ENCODE measurements at regions not wholly inside any gene's neighbourhood (a gene's known extent, or its start where the extent isn't known, plus 50 kb on each side); places are given as distances from the start of the nearest gene placed in this dataset.

GRCh38 chr4:135277068-135277979, 1075.7 kb upstream of the PABPC4L start:
- DNase-seq = no peak
- no peaks in the 10 kb centered on the region for H3K9me3 ChIP-seq

GRCh38 chr4:135274416-135274815, 1072.8 kb upstream of the PABPC4L start:
- no peak for DNase-seq
- Histone ChIP-seq H3K9me3 (no peaks in the 10 kb centered on the region), H3K4me3 (no peak overlapping the region), H3K36me3 (no peaks in the 10 kb centered on the region), H3K27me3 (no peaks in the 10 kb centered on the region)

More at GRCh38 chr4:135277068-135277979, 1075.7 kb upstream of the PABPC4L start:
- Histone ChIP-seq H3K4me3 (no peak overlapping the region), H3K36me3 (no peaks in the 10 kb centered on the region), H3K27me3 (no peaks in the 10 kb centered on the region)

- Histone ChIP-seq H3K36me3 (no peaks in the 10 kb centered on the region), H3K9me3 (no peaks in the 10 kb centered on the region), H3K27me3 (no peaks in the 10 kb centered on the region), H3K4me3 (no peak overlapping the region)
- no peak for DNase-seq
These were observed 1067.7 kb upstream of the PABPC4L start for GRCh38 chr4:135269125-135269890.

GRCh38 chr4:135268369-135268768, 1066.8 kb upstream of the PABPC4L start:
- Histone ChIP-seq H3K27me3 (no peaks in the 10 kb centered on the region), H3K9me3 (no peaks in the 10 kb centered on the region), H3K36me3 (no peaks in the 10 kb centered on the region), H3K4me3 (no peak overlapping the region)
- DNase-seq = no peak

- DNase-seq = no peak
- no peaks in the 10 kb centered on the region for H3K36me3 ChIP-seq
- no peaks in the 10 kb centered on the region for H3K9me3 ChIP-seq
- no peak overlapping the region for H3K4me3 ChIP-seq
- H3K27me3 ChIP-seq = no peaks in the 10 kb centered on the region
These were observed 1065.7 kb upstream of the PABPC4L start for GRCh38 chr4:135267148-135267865.

GRCh38 chr4:135256111-135256510, 1054.5 kb upstream of the PABPC4L start:
- H3K27me3 ChIP-seq = no peaks in the 10 kb centered on the region
- no peaks in the 10 kb centered on the region for H3K9me3 ChIP-seq
- H3K36me3 ChIP-seq = no peaks in the 10 kb centered on the region
- DNase-seq = no peak
- no peak overlapping the region for H3K4me3 ChIP-seq

- Histone ChIP-seq H3K9me3 (no peaks in the 10 kb centered on the region), H3K4me3 (no peak overlapping the region), H3K36me3 (no peaks in the 10 kb centered on the region), H3K27me3 (no peaks in the 10 kb centered on the region)
- DNase-seq = no peak
These were observed 1048.5 kb upstream of the PABPC4L start for GRCh38 chr4:135250040-135250439.

GRCh38 chr4:135249024-135249423, 1047.4 kb upstream of the PABPC4L start:
- H3K36me3 ChIP-seq = no peaks in the 10 kb centered on the region
- DNase-seq = no peak
- H3K27me3 ChIP-seq = no peaks in the 10 kb centered on the region
- no peaks in the 10 kb centered on the region for H3K9me3 ChIP-seq
- H3K4me3 ChIP-seq = no peak overlapping the region

DNA sequence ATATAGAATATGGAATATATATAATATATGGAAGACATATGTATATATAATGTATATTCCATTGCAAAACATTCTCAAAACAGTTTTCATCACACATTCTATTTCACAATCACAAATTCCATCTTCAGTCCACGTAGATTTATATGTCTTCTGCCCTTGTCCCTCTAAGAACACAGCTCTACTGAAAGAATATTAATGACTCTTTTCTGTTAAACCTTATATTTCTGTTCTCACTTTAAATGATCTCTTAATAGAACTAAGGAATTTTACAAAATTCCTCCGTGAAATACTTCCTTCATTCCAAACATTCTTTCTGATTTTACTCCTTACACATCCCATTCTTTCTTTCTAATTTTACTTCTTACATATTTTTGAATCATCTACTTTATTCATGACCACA, 1043.1 kb upstream of the PABPC4L start:
- Histone ChIP-seq H3K27me3 (no peaks in the 10 kb centered on the region), H3K4me3 (no peak overlapping the region), H3K9me3 (no peaks in the 10 kb centered on the region), H3K36me3 (no peaks in the 10 kb centered on the region)
- DNase-seq = no peak

DNA sequence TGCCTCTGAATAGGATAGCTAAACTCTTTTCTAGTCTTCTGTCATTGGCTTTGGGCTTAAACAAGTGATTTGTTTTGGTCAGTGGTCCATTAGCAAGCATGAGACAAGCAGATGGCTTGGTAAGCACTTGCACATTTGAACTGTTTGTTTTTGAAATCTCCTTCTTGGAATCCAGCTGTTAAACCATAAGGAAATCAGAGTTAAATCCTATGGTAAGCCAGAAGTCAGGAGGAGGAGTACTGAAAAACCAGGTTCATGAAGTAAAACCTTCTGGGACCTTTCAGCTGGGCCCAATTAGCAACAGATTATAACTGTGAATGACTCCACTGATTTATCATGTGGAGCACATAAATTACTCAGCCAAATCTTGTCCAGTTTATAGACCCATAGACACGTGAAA, 1042.5 kb upstream of the PABPC4L start:
- no peaks in the 10 kb centered on the region for H3K9me3 ChIP-seq
- no peak for DNase-seq
- no peak overlapping the region for H3K4me3 ChIP-seq
- H3K36me3 ChIP-seq = no peaks in the 10 kb centered on the region
- H3K27me3 ChIP-seq = no peaks in the 10 kb centered on the region

- DNase-seq = no peak
- no peak overlapping the region for H3K4me3 ChIP-seq
- no peaks in the 10 kb centered on the region for H3K36me3 ChIP-seq
- H3K9me3 ChIP-seq = no peaks in the 10 kb centered on the region
- no peaks in the 10 kb centered on the region for H3K27me3 ChIP-seq
These were observed 1039.2 kb upstream of the PABPC4L start for GRCh38 chr4:135240796-135241195.

GRCh38 chr4:135239964-135240363, 1038.4 kb upstream of the PABPC4L start:
- Histone ChIP-seq H3K4me3 (no peak overlapping the region), H3K36me3 (no peaks in the 10 kb centered on the region), H3K9me3 (no peaks in the 10 kb centered on the region), H3K27me3 (no peaks in the 10 kb centered on the region)
- DNase-seq = no peak

DNA sequence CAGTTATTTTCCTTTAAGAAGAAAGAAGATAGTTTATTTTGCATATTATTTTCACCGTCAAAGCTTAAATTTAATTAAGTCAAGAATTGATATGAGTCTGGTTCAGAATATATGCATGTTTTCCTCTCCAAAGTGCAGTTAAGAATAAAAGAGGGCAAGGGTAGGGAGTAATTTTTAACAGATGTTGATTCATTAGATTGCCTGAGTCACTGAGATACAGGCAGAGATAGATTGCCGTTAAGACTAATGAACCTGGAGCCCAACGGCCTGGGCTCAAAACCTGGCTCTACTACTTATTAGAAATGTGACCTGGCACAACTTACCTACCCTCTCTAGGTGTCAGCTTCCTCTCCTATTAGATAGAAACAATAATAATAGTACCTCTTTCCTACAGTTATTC, 1037.4 kb upstream of the PABPC4L start:
- Histone ChIP-seq H3K9me3 (no peaks in the 10 kb centered on the region), H3K4me3 (no peak overlapping the region), H3K36me3 (no peaks in the 10 kb centered on the region), H3K27me3 (no peaks in the 10 kb centered on the region)
- DNase-seq = no peak

GRCh38 chr4:135236048-135236447, 1034.5 kb upstream of the PABPC4L start:
- no peak for DNase-seq
- no peak overlapping the region for H3K4me3 ChIP-seq
- H3K9me3 ChIP-seq = no peaks in the 10 kb centered on the region
- H3K27me3 ChIP-seq = no peaks in the 10 kb centered on the region
- H3K36me3 ChIP-seq = no peaks in the 10 kb centered on the region

GRCh38 chr4:135227842-135228241, 1026.3 kb upstream of the PABPC4L start:
- Histone ChIP-seq H3K4me3 (no peak overlapping the region), H3K36me3 (no peaks in the 10 kb centered on the region), H3K9me3 (no peaks in the 10 kb centered on the region), H3K27me3 (no peaks in the 10 kb centered on the region)
- DNase-seq = no peak

DNA sequence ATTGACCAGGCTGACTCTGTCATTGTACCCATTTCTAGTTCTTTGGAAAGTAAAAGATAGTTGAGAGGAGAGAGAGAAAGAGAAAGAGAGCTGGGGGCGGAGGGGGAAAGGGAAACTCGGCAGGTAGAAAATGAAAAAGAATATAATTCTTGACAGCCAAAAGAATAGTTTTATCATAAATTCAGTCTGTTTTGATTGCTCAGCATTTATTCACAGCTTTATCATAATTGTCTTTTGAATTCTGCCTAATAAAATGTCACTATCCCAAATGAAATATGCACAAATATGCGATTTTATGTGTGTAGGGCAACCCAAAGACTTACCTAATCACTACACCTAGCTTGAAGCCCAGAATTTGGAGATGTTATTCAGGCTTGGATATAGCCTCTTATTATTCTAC, 1024.0 kb upstream of the PABPC4L start:
- Histone ChIP-seq H3K4me3 (no peak overlapping the region), H3K27me3 (no peaks in the 10 kb centered on the region), H3K36me3 (no peaks in the 10 kb centered on the region), H3K9me3 (no peaks in the 10 kb centered on the region)
- DNase-seq = no peak

GRCh38 chr4:135210341-135210740, 1008.8 kb upstream of the PABPC4L start:
- Histone ChIP-seq H3K4me3 (no peak overlapping the region), H3K36me3 (no peaks in the 10 kb centered on the region), H3K9me3 (no peaks in the 10 kb centered on the region), H3K27me3 (no peaks in the 10 kb centered on the region)
- no peak for DNase-seq
